Spleen (tissue), 7 donors: ENCODE measurements at regions not wholly inside any gene's neighbourhood (a gene's known extent, or its start where the extent isn't known, plus 50 kb on each side); places are given as distances from the start of the nearest gene placed in this dataset.

Experiments used
- POLR2A ChIP-seq, 3 donors: fragments of 450-650 bp; IDR thresholded peaks; one replicate each; pipeline ENCODE4 v1.5.1; 2017; ENCODE audit warnings: antibody characterized with exemption in 3 of 3, mild to moderate bottlenecking in 1 of 3
- TF ChIP-seq, protein P1 (sequence below), 11 experiments: fragments of 200-600 bp in 7 of 11; fragments of 450-650 bp in 4 of 11; sonication (generic) in 4 of 11; IDR thresholded peaks in 8 of 11; conservative IDR thresholded peaks in 3 of 11; 1 replicate in 7 of 11; 2 replicates in 4 of 11; pipeline versions ENCODE4 v1.4.0 to v1.8.0; 2016 to 2021; ENCODE audit warnings: antibody characterized with exemption in 11 of 11, inconsistent platforms in 4 of 11, mild to moderate bottlenecking in 1 of 11
- donor health status: DM: no; HTN: no; CAD: no; lungs with moderate emphysema.
- donor health status: DM: no; HTN: no; CAD: no.
- donor health status: DM: no; HTN: no; CAD: no.

DNA sequence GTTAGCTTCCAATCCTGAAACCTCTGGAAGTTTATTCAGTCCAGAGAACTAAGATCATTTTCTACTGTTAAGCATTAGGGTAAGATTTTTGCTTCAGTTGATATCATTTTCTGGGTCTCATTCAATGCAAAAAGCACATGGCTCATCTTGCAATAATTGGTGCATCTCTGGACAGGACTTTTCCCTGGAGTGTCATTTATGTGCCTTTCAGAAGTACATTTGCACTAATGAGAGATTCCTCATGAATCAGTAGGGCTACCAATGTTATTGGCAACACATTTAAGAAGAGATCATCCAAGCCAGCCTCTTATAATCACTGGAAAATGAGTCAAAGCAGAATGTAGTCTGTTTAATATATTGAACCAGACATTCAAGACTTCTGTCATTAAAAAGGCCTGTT, 224.2 kb upstream of the CHRNA7 start:
- TF ChIP-seq, protein P1, sequence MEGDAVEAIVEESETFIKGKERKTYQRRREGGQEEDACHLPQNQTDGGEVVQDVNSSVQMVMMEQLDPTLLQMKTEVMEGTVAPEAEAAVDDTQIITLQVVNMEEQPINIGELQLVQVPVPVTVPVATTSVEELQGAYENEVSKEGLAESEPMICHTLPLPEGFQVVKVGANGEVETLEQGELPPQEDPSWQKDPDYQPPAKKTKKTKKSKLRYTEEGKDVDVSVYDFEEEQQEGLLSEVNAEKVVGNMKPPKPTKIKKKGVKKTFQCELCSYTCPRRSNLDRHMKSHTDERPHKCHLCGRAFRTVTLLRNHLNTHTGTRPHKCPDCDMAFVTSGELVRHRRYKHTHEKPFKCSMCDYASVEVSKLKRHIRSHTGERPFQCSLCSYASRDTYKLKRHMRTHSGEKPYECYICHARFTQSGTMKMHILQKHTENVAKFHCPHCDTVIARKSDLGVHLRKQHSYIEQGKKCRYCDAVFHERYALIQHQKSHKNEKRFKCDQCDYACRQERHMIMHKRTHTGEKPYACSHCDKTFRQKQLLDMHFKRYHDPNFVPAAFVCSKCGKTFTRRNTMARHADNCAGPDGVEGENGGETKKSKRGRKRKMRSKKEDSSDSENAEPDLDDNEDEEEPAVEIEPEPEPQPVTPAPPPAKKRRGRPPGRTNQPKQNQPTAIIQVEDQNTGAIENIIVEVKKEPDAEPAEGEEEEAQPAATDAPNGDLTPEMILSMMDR (IDR thresholded peaks at IDR 0.05 in 8 of 11, conservative IDR thresholded peaks at IDR 0.05 in 3 of 11) = no peak
- TF ChIP-seq POLR2A (IDR thresholded peaks at IDR 0.05) = no peak
